Endometrium (tissue), 2 donors: ENCODE measurements at regions not wholly inside any gene's neighbourhood (a gene's known extent, or its start where the extent isn't known, plus 50 kb on each side); places are given as distances from the start of the nearest gene placed in this dataset.

Experiments used
- FAIRE-seq: peaks from 2 replicates; lab custom pipeline; 2012; peaks lifted over from hg19 to GRCh38; lab: Jason Lieb, UNC
- donor health status: control.
- donor health status: control.

DNA sequence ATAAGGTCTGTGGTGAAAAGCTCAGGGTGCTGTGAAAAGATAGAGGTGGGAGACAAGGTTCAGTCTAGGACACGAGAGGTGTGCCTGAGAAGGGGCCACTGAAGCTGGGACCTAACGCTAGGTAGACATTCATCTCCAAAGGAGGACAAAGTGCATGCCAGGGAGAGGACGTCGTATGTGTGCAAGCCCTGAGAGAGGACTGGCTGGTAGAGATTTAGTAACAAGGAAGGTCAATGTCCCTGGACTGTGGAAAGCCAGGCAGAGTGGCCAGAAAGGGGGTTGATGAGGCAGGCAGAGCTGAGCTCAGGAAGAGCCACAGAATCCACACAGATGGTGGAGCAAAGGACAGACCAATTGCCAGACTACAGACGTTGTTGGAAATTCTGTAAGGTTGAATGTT is 817.6 kb downstream of the CCSER2 start:
- no peak for FAIRE-seq

DNA sequence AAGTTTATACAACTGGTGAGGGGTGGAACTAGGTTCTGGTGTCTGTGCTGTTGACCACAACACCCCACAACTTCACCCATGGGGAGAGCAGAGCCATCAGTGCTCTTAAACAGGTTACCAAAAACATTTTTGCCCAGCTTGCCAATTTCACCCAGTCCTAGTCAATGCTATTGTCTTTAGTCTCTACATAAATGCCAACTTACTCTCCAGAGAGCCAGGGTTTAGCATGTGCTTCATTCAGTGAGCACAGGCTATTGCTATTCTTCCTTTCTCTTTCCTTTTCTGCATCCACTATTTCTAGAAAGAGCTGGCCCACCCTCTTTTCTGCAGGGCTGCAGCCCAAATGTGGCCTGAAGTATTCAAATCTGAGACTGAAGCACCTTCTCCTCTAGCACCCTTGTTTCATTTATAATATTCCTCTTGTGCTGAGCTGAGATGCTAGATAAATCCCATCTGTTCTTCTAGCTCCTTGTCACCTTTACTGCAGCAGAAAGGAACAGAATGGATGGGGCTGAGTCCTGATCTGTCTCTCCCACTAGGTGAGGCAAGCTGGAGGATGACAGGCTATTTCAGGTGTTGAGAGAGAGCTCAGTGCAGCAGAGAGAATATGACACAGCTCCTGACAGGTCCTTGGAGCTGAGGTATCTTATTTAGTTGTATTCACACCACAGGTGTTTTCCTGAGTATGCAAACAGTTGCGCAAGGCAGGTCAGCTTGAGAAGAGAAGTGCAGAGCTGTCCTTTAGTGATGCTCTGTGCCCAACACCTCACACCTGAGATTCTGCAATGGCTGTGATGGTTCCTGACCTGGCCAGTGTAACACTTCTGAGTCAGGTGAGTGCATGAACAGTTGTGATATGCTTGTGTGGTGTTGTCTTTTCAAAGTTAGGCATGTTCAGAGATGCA is 819.2 kb downstream of the CCSER2 start:
- FAIRE-seq, result no peak

DNA sequence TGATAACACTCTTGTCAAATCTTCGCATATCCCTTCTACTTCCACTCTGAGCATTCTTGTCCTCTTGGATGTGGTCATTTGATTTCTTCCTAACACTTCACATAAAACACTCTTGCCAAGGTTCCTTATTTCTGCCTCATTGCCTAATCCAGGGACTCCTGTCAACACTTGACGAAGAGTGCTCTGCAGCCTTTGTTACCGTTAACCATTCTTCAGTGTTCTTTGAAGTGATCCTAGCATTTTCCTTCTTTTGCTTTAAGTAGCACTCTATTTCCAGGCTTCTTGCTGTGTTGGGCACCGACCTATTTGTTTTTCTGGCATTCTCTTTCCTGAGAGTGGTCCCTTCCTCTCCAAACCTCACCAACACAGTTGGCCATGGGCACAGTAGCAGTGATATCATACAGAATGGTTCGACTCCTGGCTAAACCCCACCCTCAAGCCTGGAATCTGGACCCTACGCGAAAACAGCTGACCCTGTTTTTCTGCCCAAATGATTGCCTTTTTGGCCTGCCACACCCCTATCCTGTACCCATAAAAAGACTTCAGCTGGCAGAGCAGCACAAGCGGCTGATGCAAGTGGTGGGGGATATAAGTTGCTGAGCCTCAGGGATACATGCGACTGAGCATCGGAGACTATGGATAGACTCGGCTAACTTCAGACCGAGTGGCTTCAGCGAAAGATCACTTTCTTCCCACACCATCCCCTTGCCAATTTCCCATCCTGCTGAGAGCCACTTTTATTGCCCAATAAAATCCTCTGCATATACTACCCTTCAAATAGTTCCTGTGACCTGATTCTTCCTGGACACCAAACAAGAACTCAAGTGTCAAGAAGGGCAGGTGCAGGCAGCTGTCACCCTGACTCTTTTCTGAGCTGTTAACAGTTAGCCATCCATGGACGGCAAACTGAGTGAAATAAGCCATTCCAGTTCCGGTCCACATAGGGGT is 820.6 kb downstream of the CCSER2 start:
- no peak for FAIRE-seq

DNA sequence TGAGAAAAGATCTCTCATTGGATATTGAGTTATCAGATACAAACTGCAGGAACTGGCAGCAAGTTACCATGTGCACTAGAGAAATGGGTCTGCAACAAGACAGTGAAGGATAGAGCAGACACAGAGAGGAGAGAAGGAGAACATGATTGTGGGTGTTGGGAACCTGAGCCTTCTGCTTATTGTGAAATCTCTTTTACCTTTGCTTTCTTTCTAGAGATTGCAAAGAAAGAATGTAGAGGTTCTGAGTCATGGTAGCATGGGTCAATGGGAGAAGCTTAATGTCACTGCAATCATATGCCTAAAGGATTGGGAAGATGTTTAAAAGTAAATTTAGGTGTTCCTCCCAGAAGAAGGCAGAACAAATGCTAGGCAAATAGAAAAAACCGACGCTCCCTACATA is 821.4 kb downstream of the CCSER2 start:
- no peak for FAIRE-seq

DNA sequence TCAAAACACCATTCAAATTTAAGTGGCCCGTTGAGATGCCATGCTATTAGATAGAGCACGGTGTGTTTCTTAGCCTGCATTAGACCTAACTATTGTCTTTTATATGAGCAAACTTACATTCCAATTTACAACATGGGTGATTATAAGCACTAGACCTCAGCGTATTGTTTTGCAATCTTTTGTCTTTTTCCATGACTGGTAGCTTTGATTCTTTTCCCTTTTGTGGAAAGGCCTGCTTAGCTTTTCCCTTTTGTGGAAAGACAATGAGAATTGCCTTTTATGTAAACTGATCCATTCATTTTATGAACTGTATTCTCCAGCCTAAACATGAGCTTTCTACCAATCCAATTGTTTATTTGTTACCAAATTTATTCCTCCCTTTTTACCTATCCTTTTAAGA is 823.1 kb downstream of the CCSER2 start:
- no peak for FAIRE-seq

DNA sequence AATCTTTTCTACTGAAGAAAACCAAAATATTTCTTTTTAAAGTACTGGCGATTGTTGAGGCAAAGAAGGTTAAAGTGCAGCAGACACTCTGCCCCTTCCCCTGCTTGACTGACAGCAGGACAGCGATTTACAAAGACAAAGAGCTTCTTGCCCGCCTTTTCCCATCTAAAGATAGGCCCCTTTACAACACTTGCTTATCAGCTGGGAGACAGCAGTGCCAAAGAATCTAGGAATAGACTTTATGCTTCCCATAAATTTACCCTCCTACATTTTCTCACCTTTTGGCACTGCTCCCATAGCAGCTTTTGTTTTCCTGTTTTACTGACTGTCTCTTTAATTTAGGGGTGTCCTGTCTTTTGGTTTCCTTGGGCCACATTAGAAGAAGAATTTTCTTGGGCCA is 824.1 kb downstream of the CCSER2 start:
- FAIRE-seq, result no peak

DNA sequence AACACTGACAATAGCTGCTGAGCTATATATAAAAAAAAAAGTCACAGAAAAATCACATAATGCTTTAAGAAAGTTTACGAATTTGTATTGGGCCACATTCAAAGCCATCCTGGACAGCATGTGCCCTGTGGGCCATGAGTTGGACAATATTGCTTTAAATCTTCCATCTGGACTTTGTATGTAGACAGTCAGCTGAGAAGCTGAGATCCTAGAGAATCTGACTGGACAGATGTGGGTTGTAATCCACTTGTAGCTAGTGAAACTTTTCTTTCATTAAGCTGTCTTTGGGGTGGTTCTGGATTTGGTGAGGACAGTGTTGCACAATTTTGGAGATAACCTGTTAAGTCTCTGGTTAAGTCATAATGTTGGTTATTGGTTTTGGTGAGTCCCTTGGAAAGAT is 824.5 kb downstream of the CCSER2 start:
- no peak for FAIRE-seq

DNA sequence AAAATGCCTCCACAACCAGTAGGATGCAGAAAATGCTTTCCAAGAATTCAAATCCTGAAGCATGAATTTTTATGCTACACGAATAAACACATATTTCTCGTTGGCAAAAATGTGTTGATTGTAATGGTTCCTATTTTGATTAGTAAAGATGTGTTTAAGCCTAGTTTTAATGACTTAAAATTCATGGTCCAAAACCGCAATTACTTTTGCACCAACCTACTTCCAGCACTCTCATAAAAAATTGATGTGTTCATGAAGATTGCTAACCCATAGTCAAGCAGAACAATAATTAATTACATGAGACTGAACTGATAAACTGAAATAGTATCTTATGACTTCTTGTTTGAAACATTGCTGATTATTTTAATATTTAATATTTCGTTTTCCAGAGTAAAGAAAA is 828.8 kb downstream of the CCSER2 start:
- no peak for FAIRE-seq

DNA sequence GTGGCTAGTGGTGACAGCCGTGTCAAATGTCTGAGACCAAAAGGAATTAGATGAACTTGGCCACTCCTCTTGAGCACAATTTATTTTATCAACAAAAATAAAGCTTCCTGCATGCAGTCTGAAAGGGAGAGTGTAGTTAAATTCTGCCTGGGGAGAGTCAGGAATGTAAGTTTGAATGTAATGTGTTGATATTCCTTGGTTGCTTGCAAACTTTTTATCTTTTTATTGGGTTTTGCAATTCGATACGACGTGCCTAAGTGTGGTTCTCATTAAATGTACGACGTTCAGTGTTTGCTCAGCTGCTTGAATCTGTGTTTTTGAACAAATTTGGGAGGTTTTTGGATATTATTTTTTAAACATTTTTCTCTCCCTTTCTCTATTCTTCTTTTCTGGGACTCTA is 839.9 kb downstream of the CCSER2 start:
- peak; percentile 35 for FAIRE-seq

DNA sequence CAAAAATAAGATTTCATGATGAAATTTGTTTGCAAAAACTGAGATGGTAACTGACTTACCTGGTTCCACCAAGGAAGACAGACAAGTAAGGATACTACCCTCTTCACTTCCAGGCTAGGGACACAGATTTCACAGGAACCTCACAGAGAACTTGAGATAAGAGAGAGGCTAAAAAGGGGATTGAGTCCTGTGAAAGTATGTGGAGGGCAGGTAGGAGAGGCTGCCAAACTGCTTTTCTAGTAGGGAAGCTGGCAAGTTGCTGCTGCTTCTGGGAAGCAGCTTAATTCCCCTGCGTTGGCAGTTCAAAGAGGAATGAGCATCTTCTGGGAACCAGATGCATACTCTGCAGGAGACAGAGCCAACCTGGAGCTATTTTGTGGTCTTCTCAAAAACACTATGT is 841.6 kb downstream of the CCSER2 start:
- FAIRE-seq, result no peak

DNA sequence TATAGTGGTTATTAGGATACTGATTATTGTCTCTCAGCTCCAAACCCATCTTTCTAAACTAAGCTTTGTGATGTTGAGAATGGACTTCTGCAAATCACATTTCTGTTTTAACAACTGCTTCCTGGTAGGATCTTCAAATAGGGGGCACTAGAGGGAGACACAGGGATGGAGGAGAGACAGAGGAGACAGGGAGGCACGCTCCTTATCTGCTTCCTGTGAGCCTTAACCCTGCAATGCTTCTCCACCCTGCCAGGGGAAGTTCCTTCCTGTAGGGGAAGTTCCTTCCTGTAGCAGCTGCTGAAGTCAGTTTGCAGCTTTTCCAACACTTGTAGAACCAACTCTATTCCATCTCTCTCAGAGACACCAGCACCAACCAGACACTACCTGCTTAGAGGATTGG is 847.2 kb downstream of the CCSER2 start:
- FAIRE-seq, result no peak

DNA sequence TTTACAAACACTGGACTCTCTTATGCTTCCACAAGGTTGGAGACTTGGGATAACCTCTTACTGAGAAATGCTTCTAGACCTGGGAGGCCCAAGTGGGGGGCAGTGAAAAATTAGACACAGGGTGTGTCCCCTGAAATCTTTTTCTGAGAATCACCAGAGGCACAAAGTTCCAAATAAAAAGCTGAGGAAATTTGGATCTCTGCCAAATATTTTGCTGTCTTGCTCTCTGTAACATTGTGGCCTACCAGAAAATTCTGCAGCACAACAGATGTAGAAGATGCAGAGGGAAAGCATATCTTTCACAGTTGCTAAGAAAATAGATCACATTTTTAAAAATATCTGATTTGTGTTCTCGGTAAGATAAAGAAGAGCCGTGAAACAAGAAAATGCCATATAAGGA is 849.4 kb downstream of the CCSER2 start:
- FAIRE-seq, result no peak

DNA sequence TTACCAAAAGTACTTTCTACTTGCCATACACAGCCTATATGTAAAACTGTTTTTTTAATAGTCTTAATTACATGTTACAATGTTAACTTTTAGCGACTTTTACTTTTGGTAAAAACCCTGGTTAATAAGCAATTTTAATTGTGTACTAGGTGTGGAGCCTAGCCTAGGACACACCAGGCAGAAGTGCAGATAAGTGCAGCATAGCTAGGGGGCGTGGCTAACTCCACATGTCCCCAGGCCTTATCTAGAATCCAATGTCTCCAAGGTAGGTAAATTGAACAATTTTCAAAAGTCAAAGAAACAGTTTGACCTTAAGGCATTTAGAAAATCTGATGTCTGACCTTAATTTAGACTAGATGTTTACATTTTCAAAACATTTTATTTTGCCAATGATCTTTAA is 858.7 kb downstream of the CCSER2 start:
- no peak for FAIRE-seq

DNA sequence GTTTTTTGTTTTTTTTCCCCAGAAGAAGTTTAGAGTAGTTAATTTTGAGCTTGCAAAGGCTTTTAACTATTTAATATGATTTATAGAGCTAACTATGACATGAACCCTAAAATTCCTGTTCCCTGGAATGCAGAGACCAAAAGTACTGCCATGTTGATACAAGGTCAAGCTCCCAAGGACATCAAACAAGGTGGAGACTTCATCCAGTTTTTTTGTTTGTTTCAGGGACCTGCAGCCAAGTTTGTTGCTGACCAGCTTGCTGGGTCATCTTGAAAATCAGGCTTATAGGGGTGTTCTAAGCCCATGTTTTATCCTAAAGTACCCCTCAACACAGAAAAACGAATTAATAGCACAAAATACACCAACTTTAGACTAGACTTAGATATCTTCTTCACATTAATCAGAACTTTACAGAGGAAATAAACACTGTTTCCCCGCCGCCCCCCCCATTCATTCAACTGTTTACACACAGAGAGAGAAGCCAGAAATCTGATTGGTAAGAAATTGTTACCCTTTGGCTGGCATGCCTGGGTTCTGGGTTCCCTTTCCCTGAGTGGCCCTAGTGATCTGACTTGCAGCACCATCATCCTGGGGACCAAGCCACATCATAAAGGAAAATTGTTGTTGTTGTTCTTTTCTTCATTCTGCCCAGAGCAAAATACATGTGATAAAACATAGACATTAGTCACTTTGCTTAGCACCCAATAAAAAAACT is 860.5 kb downstream of the CCSER2 start:
- FAIRE-seq, result no peak

DNA sequence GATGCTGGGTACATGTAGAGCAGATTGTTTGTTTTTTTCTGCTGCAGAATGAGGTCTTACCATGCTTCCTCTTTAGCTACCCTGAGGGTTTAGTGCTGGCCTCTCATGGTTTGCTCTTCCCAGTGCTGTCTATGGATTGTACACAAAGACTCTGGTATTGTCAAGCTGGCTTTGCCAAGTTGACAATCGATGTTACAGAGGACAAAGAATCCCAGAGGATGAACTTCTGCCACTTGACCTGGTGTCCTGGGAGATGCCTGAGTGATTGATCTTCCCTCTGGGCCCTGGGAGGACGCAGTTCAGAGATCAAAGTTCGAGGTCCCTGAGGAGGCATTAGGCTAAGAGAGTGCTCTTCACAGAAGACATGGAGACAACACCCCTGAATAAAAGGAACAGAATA is 865.4 kb downstream of the CCSER2 start:
- FAIRE-seq, result no peak

DNA sequence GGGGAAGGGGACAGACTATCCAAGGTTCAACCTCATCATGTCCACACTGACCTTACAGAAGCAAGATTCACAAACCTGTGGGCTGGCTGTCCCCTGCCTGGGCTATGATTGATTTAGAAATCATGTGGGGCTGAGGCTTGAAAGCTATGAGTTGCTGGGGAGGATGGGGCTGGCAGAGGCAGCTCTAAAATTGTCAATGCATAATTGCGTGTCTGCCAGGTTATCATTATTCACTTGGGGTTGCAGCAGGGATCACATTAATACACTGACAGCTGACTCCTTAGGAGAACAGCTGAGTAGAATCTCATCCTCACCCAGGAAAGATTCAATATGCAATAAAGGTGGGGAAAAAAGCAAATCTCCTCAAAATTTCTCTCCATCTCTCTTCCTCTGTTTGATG is 866.3 kb downstream of the CCSER2 start:
- FAIRE-seq, result no peak

DNA sequence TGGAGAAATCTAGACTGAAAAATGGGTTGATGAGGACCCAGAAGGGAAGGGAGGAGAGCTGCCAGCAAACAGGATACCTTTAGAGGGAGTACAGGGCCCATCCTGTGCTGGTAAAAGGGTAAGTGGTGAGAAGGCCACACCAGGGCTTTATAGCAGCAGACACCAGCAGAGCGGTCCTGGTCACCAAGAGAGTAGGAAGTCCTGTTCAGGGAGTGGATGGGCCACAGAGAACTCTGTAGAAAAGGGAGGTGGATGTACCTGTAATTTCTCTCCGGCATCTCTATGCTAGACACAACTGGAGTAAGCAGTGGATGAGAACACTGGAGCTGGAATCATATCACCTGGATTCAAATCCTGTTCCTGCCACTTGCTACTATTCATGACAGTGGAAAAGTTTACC is 867.2 kb downstream of the CCSER2 start:
- FAIRE-seq, result no peak

DNA sequence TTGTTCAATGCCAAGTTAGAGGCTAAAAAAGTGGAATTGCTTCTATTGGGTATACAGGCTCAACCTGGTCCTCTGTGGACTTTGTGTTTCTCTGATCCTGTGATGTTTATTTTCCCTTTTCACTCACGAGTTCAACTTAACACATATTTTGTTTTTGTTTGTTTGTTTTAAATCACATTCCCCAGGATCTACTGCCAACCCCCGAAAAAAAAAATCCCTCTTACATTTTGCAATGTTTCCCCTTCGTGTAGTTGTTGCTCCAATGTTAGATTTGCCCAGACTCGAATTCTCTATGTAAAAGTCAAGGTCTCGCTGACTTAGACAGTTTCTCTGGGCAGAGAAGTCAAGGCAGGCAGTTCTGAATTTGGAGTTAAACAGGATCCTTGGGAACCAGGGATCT is 876.4 kb downstream of the CCSER2 start:
- no peak for FAIRE-seq

DNA sequence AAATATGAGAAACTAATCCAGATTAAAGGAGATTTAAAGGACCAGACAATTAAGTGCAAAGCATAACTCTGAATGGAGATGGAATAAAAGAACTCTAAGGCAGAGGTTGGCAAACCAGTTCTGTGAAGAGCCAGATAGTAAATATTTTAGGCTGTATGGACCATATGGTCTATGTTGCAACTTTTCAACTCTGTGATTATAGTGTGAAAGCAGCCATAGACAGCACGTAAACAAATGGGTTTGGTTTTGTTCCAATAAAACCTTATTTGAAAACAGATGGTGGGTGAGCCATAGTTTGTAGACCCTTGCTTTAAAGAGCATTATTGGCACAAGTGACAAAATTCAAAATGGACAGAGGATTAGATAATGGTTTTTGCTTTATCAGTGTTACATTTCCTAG is 884.1 kb downstream of the CCSER2 start:
- no peak for FAIRE-seq

DNA sequence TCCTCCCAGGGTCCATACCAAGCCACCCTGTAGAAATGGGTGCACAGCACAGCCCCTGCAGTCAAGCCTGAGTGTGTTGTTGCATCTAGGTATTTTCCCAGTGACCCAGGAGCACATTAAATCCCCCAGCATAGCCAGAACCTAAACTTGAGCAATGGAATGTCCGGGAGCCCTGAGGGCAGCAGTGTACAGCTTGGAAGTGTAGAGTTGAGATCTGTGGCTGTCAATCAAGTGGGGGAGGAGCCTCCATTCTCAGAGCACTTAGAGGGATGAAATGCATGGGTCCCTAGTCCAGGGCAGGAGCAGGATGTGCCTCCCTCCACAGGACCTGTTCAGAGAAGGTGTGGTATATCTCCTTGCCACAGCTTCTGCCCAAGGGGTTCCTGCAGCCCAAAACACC is 885.1 kb downstream of the CCSER2 start:
- no peak for FAIRE-seq

DNA sequence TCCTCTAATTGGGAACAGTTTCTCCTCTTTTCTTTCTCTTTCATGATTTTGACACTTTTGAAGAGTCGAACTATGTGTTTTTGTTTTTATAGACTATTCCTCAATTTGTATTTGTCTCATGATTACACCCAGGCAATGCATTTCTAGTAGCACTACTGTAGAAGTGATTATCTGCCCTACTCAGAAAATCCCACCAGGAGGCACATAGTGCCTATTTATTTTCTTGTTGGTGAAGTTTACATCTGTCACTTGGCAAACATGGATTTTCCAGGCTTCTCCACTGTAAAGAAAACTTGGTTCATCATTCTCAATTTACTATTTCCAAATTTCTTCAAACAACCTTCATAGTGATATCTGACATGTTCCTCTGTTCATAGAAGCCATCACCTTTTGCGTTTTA is 893.9 kb downstream of the CCSER2 start:
- no peak for FAIRE-seq

DNA sequence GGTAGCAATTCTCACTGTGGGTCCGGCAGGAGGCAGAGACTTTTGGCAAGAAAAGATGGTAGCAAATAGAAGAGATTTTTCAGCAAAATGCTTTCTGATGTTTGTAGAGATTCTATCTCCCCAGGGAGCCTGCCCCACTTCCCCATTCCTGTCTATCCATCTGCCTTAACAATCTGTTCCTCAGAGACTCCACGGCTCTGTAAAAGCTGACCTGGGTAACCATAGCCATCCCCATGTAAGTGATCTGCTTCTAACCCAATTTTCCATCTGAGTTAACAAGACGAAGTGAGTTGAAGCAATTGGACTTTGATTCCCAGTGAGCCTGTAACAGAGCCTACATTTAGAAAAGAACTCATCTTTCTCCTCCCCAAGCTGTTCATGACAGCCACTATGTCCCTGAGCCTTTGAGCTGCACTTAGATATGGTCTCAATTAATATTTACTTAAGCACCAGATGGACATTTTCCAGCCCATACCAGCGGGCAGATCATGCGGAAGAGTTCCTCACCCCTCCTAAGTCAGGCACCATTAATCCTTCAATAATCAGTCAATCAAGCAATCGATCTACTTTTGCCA is 896.1 kb downstream of the CCSER2 start:
- no peak for FAIRE-seq
